Naive B cell (primary cell): ENCODE measurements at regions not wholly inside any gene's neighbourhood (a gene's known extent, or its start where the extent isn't known, plus 50 kb on each side); places are given as distances from the start of the nearest gene placed in this dataset.

Experiments used
- ATAC-seq, 2 donors: fragments of 150-1000 bp; cut with Tn5 transposase; 2 replicates each; pipeline ENCODE4 v1.10.0; 2021; ENCODE audit warnings: low read depth in 2 of 2, mild to moderate bottlenecking in 2 of 2, moderate library complexity in 2 of 2
- DNase-seq: peaks from one replicate; pipeline ENCODE4 v3.0.0; 2022
- H3K27ac Mint-ChIP-seq, 6 donors: one replicate each; pipeline ENCODE4 v1.8.0; 2020 to 2022; ENCODE audit warnings: mild to moderate bottlenecking in 6 of 6, mixed read lengths in 6 of 6, moderate library complexity in 5 of 6, inconsistent platforms in 2 of 6
- H3K27me3 Mint-ChIP-seq, 3 donors: one replicate each; pipeline ENCODE4 v1.8.0; 2021 to 2022; ENCODE audit warnings: mixed read lengths in 3 of 3, mild to moderate bottlenecking in 1 of 3
- H3K36me3 Mint-ChIP-seq, 2 donors: one replicate each; pipeline ENCODE4 v1.8.0; 2020 to 2022; ENCODE audit warnings: mixed read lengths in 2 of 2, inconsistent platforms in 1 of 2, mild to moderate bottlenecking in 1 of 2
- H3K4me1 Mint-ChIP-seq, 3 donors: one replicate each; pipeline ENCODE4 v1.8.0; 2020 to 2022; ENCODE audit warnings: mixed read lengths in 3 of 3, inconsistent platforms in 1 of 3, mild to moderate bottlenecking in 1 of 3, moderate library complexity in 1 of 3
- H3K4me3 Mint-ChIP-seq, 8 donors: one replicate each; pipeline ENCODE4 v1.8.0; 2020 to 2022; ENCODE audit warnings: mild to moderate bottlenecking in 8 of 8, mixed read lengths in 8 of 8, moderate library complexity in 8 of 8, inconsistent platforms in 2 of 8
- H3K9me3 Mint-ChIP-seq, 7 donors: one replicate each; pipeline ENCODE4 v1.8.0; 2020 to 2022; ENCODE audit warnings: mixed read lengths in 7 of 7, mild to moderate bottlenecking in 5 of 7, inconsistent platforms in 2 of 7, moderate library complexity in 1 of 7

- H3K4me1 Mint-ChIP-seq = peaks cover 0 to 13% (median 4%) of the 10 kb centered on the region in 3 donors
- peaks cover 0 to 3% (median 0%) of the 10 kb centered on the region in 7 donors for H3K9me3 Mint-ChIP-seq
- peak overlapping the region in 1 of 6 donors; percentile 55 for H3K27ac Mint-ChIP-seq
- DNase-seq (no peak), ATAC-seq (no peak)
- H3K36me3 Mint-ChIP-seq = no peaks in the 10 kb centered on the region
- no peak overlapping the region for H3K4me3 Mint-ChIP-seq
- peaks cover 17 to 53% (median 46%) of the 10 kb centered on the region in 3 donors for H3K27me3 Mint-ChIP-seq
Observed at GRCh38 chr2:45289997-45290709, 280.9 kb upstream of the SIX2 start.

DNA sequence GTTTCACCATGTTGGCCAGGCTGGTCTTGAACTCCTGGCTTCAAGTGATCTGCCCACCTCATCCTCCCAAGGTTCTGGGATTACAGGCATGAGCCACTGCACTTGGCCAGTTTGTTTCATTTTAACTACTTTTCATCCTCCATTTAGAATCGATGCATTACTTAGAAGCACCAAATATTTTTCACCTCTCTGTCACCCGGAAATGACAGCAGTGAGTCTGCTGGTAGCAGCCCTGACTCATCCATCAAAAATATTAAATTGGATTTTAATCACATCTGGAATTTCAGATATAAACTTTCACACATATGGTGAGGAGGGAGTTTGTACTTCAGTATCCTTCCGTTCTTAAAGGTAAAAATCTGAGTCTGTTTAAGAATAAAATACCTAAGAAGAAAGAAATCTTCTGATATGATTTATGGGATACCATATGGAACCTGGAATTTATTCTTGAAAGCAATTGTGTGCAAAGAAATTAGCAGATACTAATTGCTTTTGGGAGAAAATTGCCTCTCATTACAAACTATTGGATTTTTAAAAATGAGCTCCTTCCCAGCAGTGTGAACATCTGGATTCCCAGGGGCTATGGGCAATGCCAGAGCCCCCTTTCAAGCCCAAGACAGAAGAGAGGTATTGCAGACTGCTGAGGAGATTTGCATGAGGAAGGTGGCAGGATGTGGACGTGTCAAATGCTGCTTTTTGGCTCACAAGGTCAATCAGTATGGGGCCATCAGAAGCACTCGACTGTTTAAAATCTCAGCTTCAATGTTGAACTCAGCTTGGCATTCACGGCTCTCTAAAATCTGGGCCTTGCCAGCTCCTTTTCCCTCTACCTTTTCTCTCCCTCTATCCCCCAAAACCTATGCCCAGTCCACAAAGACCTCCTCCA lies 279.5 kb upstream of the SIX2 start:
- Mint-ChIP-seq H3K4me1 (peaks cover 0 to 13% (median 4%) of the 10 kb centered on the region in 3 donors), H3K9me3 (peaks cover 0 to 3% (median 0%) of the 10 kb centered on the region in 7 donors), H3K27me3 (peaks cover 16 to 45% (median 42%) of the 10 kb centered on the region in 3 donors), H3K27ac (peak overlapping the region in 1 of 6 donors; percentile 35), H3K36me3 (no peaks in the 10 kb centered on the region), H3K4me3 (peak overlapping the region in 2 of 8 donors; percentile 20 to 39)
- DNase-seq (no peak), ATAC-seq (no peak)

DNA sequence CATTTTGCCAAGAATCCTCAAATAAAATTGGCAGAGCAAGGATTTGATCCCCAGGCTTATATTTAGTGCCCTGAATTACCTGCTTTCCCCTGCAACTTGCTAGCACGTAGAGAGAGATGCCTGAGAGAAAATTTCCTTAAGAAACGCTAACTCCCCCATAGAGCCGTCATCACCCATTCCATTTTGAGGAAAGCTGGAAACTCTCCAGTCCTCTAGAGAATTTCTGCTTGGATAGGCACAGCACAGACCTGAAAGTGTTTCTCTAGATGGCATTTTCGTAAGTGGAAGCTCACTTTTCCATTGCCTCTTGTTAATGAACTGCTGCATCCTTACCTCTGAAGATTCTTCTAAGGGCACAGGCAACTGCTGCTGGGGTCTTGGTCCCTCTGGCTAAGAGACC lies 277.8 kb upstream of the SIX2 start:
- Mint-ChIP-seq H3K36me3 (no peaks in the 10 kb centered on the region), H3K27me3 (peaks cover 6 to 46% (median 32%) of the 10 kb centered on the region in 3 donors)

GRCh38 chr2:45285771-45286390 lies 276.6 kb upstream of the SIX2 start:
- no peaks in the 10 kb centered on the region for H3K36me3 Mint-ChIP-seq
- no peak overlapping the region for H3K27ac Mint-ChIP-seq
- H3K4me3 Mint-ChIP-seq = no peak overlapping the region
- ATAC-seq (no peak), DNase-seq (no peak)
- peaks cover 0 to 3% (median 0%) of the 10 kb centered on the region in 7 donors for H3K9me3 Mint-ChIP-seq
- peaks cover 0 to 11% (median 2%) of the 10 kb centered on the region in 3 donors for H3K4me1 Mint-ChIP-seq
- peaks cover 0 to 40% (median 29%) of the 10 kb centered on the region in 3 donors for H3K27me3 Mint-ChIP-seq

More for the DNA sequence above, 277.8 kb upstream of the SIX2 start:
- H3K4me3 Mint-ChIP-seq = no peak overlapping the region
- H3K9me3 Mint-ChIP-seq = peaks cover 0 to 3% (median 0%) of the 10 kb centered on the region in 7 donors
- no peak overlapping the region for H3K27ac Mint-ChIP-seq
- H3K4me1 Mint-ChIP-seq = peaks cover 0 to 13% (median 4%) of the 10 kb centered on the region in 3 donors
- no peak for ATAC-seq
- no peak for DNase-seq

DNA sequence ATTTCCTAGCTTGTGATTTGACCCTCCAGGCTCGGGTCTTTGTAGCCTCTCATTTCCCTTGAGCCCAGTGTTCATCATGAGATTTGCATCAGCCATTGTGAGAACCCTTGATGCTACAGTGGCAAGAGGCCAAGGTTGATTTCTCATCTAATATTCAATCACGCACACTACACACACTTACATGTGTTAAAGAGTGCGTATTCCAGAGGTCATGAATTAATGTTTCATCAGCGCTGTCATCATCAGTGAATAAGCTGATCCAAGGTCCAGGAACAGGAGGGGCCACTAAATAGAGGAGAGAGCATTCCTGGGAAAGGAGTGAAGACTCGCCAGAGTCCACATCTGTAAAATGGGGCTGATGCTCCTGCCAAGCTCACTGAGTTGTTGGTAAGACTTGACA lies 276.1 kb upstream of the SIX2 start:
- Mint-ChIP-seq H3K4me3 (no peak overlapping the region), H3K9me3 (peaks cover 0 to 3% (median 0%) of the 10 kb centered on the region in 7 donors), H3K27ac (no peak overlapping the region), H3K4me1 (peaks cover 0 to 9% (median 0%) of the 10 kb centered on the region in 3 donors), H3K36me3 (no peaks in the 10 kb centered on the region), H3K27me3 (peaks cover 0 to 37% (median 33%) of the 10 kb centered on the region in 3 donors)
- DNase-seq = no peak
- ATAC-seq = no peak

DNA sequence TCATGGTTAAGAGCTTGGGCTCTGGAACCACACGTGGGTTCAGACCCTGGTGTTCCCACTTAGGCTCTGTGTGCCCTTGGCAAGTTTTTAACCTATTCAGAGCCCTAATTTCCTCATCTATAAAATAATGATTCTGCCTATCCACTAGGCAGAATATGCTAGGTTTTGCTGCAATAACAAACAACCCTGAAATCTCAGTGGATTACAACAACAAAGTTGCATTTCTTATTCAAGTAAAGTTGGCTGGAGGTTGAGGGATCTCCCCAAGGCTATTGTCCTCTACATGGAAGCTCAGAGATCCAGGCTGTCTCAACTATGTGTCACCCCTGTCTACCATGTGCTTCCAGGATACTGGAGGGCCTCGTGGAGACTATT lies 275.4 kb upstream of the SIX2 start:
- H3K27me3 Mint-ChIP-seq = peaks cover 0 to 36% (median 36%) of the 10 kb centered on the region in 3 donors

DNA sequence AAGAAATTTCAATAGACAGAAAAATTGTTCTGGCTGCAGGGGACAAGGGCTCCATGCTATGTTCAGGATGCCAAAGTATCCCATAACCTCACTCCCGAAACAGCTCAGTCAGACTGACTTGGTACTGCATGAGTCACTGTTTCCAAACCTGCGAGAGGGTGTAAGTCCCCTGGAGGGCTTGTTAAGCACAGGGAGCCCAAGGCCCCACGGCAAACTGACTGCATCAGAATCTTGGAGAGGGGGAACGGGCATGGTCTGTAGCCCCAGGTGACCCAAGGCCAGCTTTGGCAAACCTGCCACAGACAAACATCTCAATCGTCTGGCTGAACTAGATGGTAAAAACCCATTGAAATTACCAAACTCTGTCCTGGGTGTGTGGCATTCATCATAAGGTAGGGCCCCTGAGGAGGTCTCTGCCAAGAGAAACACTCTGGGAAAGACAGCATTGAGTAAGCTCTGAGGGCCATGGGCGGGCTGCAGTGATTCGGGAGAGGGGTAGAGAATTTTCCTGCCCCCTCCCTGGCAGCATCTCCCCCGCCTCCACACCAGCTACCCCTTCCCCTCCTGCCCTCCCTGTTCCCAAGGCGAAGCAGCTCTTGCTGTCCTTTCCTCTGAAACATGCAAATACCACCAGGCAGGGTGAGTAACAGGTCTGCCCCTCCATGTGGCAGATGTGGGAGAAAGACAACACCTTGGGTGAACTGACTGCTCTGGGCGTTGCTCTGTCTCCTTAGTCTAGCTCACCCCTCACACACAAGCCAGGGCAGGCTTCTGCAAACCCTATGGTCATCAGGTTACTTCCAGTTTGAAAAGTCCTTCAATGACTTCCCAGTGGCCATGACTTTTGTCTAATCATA lies 274.7 kb upstream of the SIX2 start:
- ATAC-seq (no peak), DNase-seq (no peak)
- Mint-ChIP-seq H3K4me3 (no peak overlapping the region), H3K4me1 (no peaks in the 10 kb centered on the region), H3K27ac (no peak overlapping the region), H3K27me3 (peaks cover 0 to 32% (median 31%) of the 10 kb centered on the region in 3 donors), H3K9me3 (peaks cover 0 to 3% (median 0%) of the 10 kb centered on the region in 7 donors), H3K36me3 (no peaks in the 10 kb centered on the region)

More for the DNA sequence above, 275.4 kb upstream of the SIX2 start:
- peaks cover 0 to 3% (median 0%) of the 10 kb centered on the region in 7 donors for H3K9me3 Mint-ChIP-seq
- peaks cover 0 to 5% (median 0%) of the 10 kb centered on the region in 3 donors for H3K4me1 Mint-ChIP-seq
- no peak for DNase-seq
- H3K4me3 Mint-ChIP-seq = no peak overlapping the region
- no peaks in the 10 kb centered on the region for H3K36me3 Mint-ChIP-seq
- ATAC-seq = no peak
- H3K27ac Mint-ChIP-seq = no peak overlapping the region

DNA sequence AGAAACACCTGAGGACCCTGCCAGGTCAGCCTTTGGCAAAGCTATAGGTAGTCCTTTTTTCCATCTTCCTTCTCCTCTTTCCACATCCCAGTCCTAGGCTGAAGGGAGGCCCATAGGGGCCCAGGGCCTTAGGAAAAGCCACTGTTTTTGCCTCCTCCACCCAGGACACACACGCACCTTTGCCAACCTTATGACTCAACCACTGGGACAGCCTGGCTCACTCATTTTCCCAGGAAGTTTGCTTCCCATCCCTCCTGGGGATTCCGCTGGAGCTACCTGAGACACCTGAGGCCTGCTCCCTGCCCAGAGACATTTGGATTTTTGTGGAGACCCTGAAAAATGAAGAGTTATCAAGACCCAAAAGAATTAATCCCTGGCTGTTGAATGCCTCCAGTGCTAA lies 273.4 kb upstream of the SIX2 start:
- Mint-ChIP-seq H3K27ac (peak overlapping the region in 2 of 6 donors; percentile 17 to 44), H3K4me3 (no peak overlapping the region), H3K4me1 (no peaks in the 10 kb centered on the region), H3K27me3 (peaks cover 0 to 37% (median 22%) of the 10 kb centered on the region in 3 donors), H3K9me3 (peaks cover 0 to 3% (median 0%) of the 10 kb centered on the region in 7 donors), H3K36me3 (no peaks in the 10 kb centered on the region)
- ATAC-seq (no peak), DNase-seq (no peak)

GRCh38 chr2:45281311-45281710 lies 272.1 kb upstream of the SIX2 start:
- no peak overlapping the region for H3K27ac Mint-ChIP-seq
- H3K4me1 Mint-ChIP-seq = no peaks in the 10 kb centered on the region
- no peaks in the 10 kb centered on the region for H3K36me3 Mint-ChIP-seq
- peak overlapping the region in 1 of 8 donors; percentile 25 for H3K4me3 Mint-ChIP-seq
- ATAC-seq (no peak), DNase-seq (no peak)
- H3K9me3 Mint-ChIP-seq = peaks cover 0 to 3% (median 0%) of the 10 kb centered on the region in 7 donors
- H3K27me3 Mint-ChIP-seq = peaks cover 0 to 24% (median 15%) of the 10 kb centered on the region in 3 donors

DNA sequence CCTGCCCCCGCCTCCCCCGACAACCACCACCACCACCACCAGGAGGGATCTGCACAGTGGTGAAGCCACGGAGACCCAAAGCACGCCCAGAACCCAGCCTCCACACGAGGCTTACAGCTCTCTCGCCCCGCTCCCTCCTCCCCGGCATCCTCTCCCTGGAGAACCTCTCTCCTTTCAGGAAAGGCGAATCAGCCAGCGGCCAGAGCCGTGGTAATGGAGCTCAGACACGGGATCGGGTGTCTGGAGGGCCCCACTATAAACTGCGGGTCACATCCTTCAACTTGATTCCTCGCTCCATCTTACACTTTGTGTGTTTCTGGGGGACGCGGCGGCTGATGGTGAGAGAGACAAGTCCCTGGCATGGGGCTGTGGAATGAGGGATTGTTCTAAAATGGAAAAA lies 271.5 kb upstream of the SIX2 start:
- no peaks in the 10 kb centered on the region for H3K36me3 Mint-ChIP-seq
- H3K4me1 Mint-ChIP-seq = no peaks in the 10 kb centered on the region
- H3K27me3 Mint-ChIP-seq = peaks cover 0 to 20% (median 10%) of the 10 kb centered on the region in 3 donors
- H3K27ac Mint-ChIP-seq = no peak overlapping the region
- no peak for ATAC-seq
- no peak for DNase-seq
- no peak overlapping the region for H3K4me3 Mint-ChIP-seq
- H3K9me3 Mint-ChIP-seq = peaks cover 0 to 3% (median 0%) of the 10 kb centered on the region in 7 donors

DNA sequence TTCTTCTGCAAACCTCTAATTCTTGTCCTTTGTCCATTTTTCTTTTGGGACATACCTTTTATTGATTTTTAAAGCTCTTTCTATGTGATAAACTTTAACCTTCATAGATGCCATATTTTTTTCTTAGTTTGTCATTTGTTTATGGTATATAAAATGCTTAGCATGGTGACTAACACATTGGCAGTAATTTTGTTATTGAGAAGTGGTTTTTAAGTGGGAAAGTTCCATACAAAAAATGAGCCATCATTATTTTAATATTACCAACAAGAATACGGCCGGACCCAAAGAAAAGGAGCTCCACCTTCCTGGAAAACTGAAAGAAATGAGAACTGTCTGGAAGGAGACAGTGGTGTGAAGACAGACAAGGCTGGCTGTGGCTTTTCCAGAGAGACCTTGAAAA lies 270.1 kb upstream of the SIX2 start:
- no peak overlapping the region for H3K4me3 Mint-ChIP-seq
- H3K36me3 Mint-ChIP-seq = no peaks in the 10 kb centered on the region
- H3K4me1 Mint-ChIP-seq = no peaks in the 10 kb centered on the region
- H3K27ac Mint-ChIP-seq = no peak overlapping the region
- peaks cover 0 to 18% (median 10%) of the 10 kb centered on the region in 3 donors for H3K27me3 Mint-ChIP-seq
- no peak for DNase-seq
- H3K9me3 Mint-ChIP-seq = no peaks in the 10 kb centered on the region
- no peak for ATAC-seq

GRCh38 chr2:45278365-45279078 lies 269.3 kb upstream of the SIX2 start:
- ATAC-seq = no peak
- Mint-ChIP-seq H3K4me3 (no peak overlapping the region), H3K9me3 (no peaks in the 10 kb centered on the region), H3K36me3 (no peaks in the 10 kb centered on the region), H3K27me3 (peaks cover 0 to 18% (median 10%) of the 10 kb centered on the region in 3 donors), H3K4me1 (no peaks in the 10 kb centered on the region), H3K27ac (no peak overlapping the region)
- DNase-seq = no peak
